Pancreas (tissue), 10 donors: ENCODE measurements at regions not wholly inside any gene's neighbourhood (a gene's known extent, or its start where the extent isn't known, plus 50 kb on each side); places are given as distances from the start of the nearest gene placed in this dataset.

ENCODE experiments used
- ATAC-seq, 4 donors: fragments of 200-7000 bp; cut with Tn5 transposase; one replicate each; pipeline versions ENCODE4 v1.8.0 to v1.9.1; 2020; ENCODE audit warnings: mild to moderate bottlenecking in 4 of 4, moderate library complexity in 4 of 4
- DNase-seq, 6 donors: peaks; one replicate each; pipeline ENCODE4 v3.0.0-alpha.2; 2020
- FAIRE-seq: peaks from 2 replicates; lab custom pipeline; 2012; peaks lifted over from hg19 to GRCh38; lab: Jason Lieb, UNC
- H3K27ac ChIP-seq, 4 donors: fragments of 200-600 bp; sonication (generic); 1 replicate in 3 of 4; 2 replicates in 1 of 4; pipeline versions ENCODE4 v1.5.0 to v1.8.0; 2020
- H3K27me3 ChIP-seq, 4 donors: fragments of 200-600 bp; one replicate each; pipeline ENCODE4 v1.8.0; 2021
- H3K36me3 ChIP-seq, 3 donors: fragments of 200-600 bp; sonication (generic) in 1 of 3; one replicate each; pipeline versions ENCODE4 v1.5.0 to v1.8.0; 2020 to 2021
- H3K4me1 ChIP-seq, 3 donors: fragments of 200-600 bp; one replicate each; pipeline ENCODE4 v1.8.0; 2021
- H3K4me3 ChIP-seq, 4 donors: fragments of 200-600 bp; sonication (generic) in 2 of 4; one replicate each; pipeline versions ENCODE4 v1.5.0 to v1.8.0; 2020 to 2021
- H3K9me3 ChIP-seq, 4 donors: fragments of 200-600 bp; one replicate each; pipeline ENCODE4 v1.8.0; 2021
- WGBS, 2 donors: extraction: QIAGEN DNeasy Blood & Tissue Kit; methylation state at CpG; one replicate each; pipeline ENCODE4 v1.1.7; 2013; 5-methylcytosine and 5-hydroxymethylcytosine counted together
- intact Hi-C, 3 donors: fragments of 100-400 bp; cut with DNase I; formaldehyde crosslinking; loops; one replicate each; pipeline versions ENCODE4 v1.11.1 to v1.14.2; 2022
- TF ChIP-seq, protein P1 (sequence below), 4 donors: fragments of 200-600 bp; sonication (generic) in 3 of 4; IDR thresholded peaks; one replicate each; pipeline versions ENCODE4 v1.5.0 to v1.8.0; 2021; ENCODE audit warnings: antibody characterized with exemption in 4 of 4
- donor health status: healthy with polysubstance abuse.
- donor health status: DM: no; HTN: no; CAD: no; lungs with moderate emphysema.
- donor health status: DM: no; HTN: no; CAD: no.
- donor health status: control.
- donor health status: control.
- donor health status: Bipolar disorder and iron deficiency.
- donor health status: DM: yes; HTN: yes; CAD: no.
- donor health status: DM: no; HTN: no; CAD: no.
- donor health status: DM: no; HTN: no; CAD: no.
- donor health status: DM: yes; HTN: yes; CAD: no.

DNA sequence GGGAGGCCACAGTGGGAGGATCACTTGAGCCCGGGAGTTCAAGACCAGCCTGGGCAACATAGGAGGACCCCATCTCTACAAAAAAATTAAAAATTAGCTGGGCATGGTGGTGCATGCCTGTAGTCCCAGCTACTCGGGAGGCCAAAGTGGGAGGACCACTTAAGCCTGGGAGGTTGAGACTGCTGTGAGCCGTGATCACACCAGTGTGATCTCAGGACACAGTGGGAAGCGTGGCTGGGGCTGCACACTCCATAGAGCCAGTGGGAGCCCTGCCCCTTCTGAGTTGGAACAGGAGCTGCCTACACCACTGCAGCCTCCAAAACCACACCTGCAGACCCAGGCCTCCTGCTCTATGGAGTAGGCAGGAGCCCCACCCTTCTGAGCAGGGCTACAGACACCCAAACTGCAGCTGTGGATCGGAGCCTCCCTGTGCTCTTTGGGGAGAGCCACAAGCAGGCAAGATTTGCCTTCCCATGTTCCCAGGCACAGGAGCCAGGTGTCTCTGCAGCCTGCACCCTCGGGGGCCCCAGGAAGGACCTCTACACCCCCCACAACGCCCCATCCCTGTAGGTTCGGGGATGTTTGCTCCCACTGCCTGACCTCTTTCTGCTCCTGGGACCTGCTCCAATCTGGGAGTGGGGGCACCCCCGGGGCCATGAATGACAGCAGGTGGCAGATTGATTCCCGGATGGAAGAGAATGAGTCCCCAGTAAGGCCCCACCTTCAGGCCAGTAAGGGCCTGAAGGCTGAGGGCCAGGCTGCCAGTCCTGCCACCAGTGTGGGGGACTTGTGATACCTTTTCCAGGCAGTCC lies 245.4 kb downstream of the BUD13 start:
- ATAC-seq: no peak
- Histone ChIP-seq H3K27ac (no peak overlapping the region), H3K27me3 (no peaks in the 10 kb centered on the region), H3K36me3 (no peaks in the 10 kb centered on the region), H3K4me1 (no peaks in the 10 kb centered on the region), H3K4me3 (no peak overlapping the region), H3K9me3 (no peaks in the 10 kb centered on the region)
- TF ChIP-seq, protein P1, sequence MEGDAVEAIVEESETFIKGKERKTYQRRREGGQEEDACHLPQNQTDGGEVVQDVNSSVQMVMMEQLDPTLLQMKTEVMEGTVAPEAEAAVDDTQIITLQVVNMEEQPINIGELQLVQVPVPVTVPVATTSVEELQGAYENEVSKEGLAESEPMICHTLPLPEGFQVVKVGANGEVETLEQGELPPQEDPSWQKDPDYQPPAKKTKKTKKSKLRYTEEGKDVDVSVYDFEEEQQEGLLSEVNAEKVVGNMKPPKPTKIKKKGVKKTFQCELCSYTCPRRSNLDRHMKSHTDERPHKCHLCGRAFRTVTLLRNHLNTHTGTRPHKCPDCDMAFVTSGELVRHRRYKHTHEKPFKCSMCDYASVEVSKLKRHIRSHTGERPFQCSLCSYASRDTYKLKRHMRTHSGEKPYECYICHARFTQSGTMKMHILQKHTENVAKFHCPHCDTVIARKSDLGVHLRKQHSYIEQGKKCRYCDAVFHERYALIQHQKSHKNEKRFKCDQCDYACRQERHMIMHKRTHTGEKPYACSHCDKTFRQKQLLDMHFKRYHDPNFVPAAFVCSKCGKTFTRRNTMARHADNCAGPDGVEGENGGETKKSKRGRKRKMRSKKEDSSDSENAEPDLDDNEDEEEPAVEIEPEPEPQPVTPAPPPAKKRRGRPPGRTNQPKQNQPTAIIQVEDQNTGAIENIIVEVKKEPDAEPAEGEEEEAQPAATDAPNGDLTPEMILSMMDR (IDR thresholded peaks at IDR 0.05): no peak
- WGBS, 2 donors: 62 to 80% methylated on average over 10 of the region's 10 CpGs
- DNase-seq: no peak
- intact Hi-C loops: no loop called here
- FAIRE-seq: no peak

DNA sequence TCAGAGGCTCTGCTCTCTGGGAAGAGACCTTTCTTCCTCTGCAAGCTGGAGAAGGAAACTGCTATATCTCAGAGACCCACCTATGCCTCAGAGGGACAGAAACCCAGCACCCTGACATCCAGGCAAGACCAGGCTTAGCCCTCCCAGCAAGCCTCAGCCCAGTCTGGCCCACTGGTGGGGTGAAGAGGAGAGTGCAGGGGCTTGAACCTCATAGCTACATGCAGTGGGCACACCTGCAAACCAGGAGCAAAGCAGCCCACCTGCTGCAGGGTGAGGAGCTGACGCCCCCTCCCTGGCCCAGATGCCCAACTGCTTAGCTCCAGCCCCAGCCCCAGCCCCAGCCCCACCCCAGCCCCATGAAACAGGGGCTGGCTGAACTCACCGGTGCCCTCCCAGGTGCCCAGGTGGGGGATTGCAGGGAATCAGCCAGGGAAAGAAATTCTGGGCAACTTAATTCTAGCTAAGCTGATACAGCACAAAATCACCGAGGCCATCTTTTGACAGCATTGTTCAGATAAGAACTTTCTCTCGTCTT lies 246.8 kb downstream of the BUD13 start:
- Histone ChIP-seq H3K36me3 (no peaks in the 10 kb centered on the region), H3K27ac (no peak overlapping the region), H3K4me1 (no peaks in the 10 kb centered on the region), H3K4me3 (no peak overlapping the region), H3K27me3 (no peaks in the 10 kb centered on the region), H3K9me3 (no peaks in the 10 kb centered on the region)
- ATAC-seq (no peak), FAIRE-seq (no peak), DNase-seq (no peak)
- 42 to 53% methylated on average over 4 of the region's 4 CpGs for WGBS, 2 donors
- TF ChIP-seq, protein P1 (IDR thresholded peaks at IDR 0.05): no peak
- intact Hi-C loops: no loop called here

DNA sequence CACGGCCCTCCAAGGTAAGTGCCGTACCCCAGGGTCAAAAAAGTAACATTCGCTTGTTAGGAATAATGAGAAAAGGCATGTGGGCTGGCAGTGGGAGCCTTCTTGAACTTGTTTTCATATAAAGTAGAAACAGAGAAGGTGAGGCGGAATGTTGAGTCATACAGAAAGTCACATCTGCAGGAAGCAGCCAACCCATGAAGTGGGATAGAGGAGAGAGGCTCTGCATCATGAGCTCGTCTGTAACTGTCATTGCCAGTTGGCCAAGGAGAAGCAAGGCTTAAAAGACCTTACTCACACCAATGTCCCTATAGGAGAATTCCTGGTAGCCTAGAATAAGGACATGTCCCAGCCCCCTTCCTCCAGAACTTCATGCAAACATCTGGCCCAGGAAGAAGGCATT lies 253.3 kb downstream of the BUD13 start:
- WGBS, 2 donors: 62 to 74% methylated on average over 5 of the region's 5 CpGs
- Histone ChIP-seq H3K4me3 (no peak overlapping the region), H3K9me3 (no peaks in the 10 kb centered on the region), H3K36me3 (no peaks in the 10 kb centered on the region), H3K27me3 (no peaks in the 10 kb centered on the region), H3K27ac (no peak overlapping the region), H3K4me1 (no peaks in the 10 kb centered on the region)
- FAIRE-seq (no peak), ATAC-seq (no peak), DNase-seq (no peak)
- intact Hi-C loops: no loop called here
- TF ChIP-seq, protein P1 (IDR thresholded peaks at IDR 0.05): no peak

DNA sequence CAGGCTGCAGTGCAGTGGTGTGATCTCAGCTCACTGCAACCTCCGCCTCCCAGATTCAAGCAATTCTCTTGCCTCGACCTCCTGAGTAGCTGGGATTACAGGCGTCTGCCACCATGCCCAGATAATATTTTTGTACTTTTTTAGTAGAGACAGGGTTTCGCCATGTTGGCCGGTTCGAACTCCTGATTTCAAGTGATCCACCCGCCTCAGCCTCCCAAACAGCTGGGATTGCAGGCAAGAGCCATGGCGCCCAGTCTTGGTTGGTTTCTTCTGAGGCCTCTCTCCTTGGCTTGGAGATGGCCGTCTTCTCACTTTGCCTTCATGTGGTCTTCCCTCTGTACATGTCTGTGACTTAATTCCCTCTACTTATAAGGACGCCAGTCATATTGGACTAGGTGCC lies 254.6 kb downstream of the BUD13 start:
- Histone ChIP-seq H3K27me3 (peaks cover 0 to 2% (median 0%) of the 10 kb centered on the region in 4 donors), H3K27ac (no peak overlapping the region), H3K4me1 (no peaks in the 10 kb centered on the region), H3K9me3 (no peaks in the 10 kb centered on the region), H3K36me3 (no peaks in the 10 kb centered on the region), H3K4me3 (no peak overlapping the region)
- intact Hi-C loops: no loop called here
- DNase-seq: no peak
- FAIRE-seq: no peak
- no peak for ATAC-seq
- 63 to 82% methylated on average over 10 of the region's 10 CpGs for WGBS, 2 donors
- TF ChIP-seq, protein P1 (IDR thresholded peaks at IDR 0.05): no peak

DNA sequence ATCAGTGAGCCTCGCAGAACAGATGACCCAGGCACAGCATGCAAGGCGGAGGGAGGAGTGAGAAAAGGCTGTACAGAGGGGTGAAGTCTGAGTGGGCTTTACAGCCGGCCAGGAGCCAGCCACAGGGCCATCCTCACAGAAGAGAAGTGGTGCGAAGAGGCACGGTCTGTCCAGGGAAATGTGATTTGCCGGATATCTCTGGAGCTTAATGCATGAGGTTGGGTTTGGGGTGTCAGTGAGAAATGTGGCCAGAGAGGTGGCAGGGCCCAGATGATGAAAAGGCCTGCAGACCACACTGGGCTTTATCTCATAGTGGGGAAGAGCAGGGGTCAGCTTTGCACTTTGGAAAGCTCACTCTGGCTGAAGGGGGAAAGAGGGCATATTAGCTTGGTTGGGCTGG lies 255.2 kb downstream of the BUD13 start:
- ATAC-seq (no peak), DNase-seq (no peak)
- TF ChIP-seq, protein P1 (IDR thresholded peaks at IDR 0.05): no peak

More for the DNA sequence above, 255.2 kb downstream of the BUD13 start:
- no peak overlapping the region for H3K4me3 ChIP-seq
- no peak overlapping the region for H3K27ac ChIP-seq
- FAIRE-seq: no peak
- no peaks in the 10 kb centered on the region for H3K9me3 ChIP-seq
- intact Hi-C loops: no loop called here
- H3K4me1 ChIP-seq: no peaks in the 10 kb centered on the region
- no peaks in the 10 kb centered on the region for H3K36me3 ChIP-seq
- peaks cover 0 to 2% (median 0%) of the 10 kb centered on the region in 4 donors for H3K27me3 ChIP-seq
- WGBS, 2 donors: 61 to 71% methylated on average over 6 of the region's 6 CpGs
